ENCODE measurements at regions not wholly inside any gene's neighbourhood (a gene's known extent, or its start where the extent isn't known, plus 50 kb on each side); places are given as distances from the start of the nearest gene placed in this dataset.

- Mint-ChIP-seq H3K4me3 (no peak overlapping the region), H3K4me1 (no peaks in the 10 kb centered on the region), H3K27me3 (no peaks in the 10 kb centered on the region), H3K36me3 (peaks cover 0 to 4% of the 10 kb centered on the region in 2 donors), H3K27ac (no peak overlapping the region), H3K9me3 (peaks cover 9 to 34% (median 18%) of the 10 kb centered on the region in 7 donors)
- DNase-seq: no peak
- ATAC-seq (ENCODE audit: low read depth in 2 of 2): no peak
These were observed 147.9 kb downstream of the AHR start for GRCh38 chr7:17446340-17446739.

GRCh38 chr7:17447728-17448478 is 149.5 kb downstream of the AHR start:
- Mint-ChIP-seq H3K4me3 (no peak overlapping the region), H3K9me3 (peaks cover 9 to 34% (median 18%) of the 10 kb centered on the region in 7 donors), H3K36me3 (peaks cover 0 to 4% of the 10 kb centered on the region in 2 donors), H3K27ac (no peak overlapping the region), H3K4me1 (no peaks in the 10 kb centered on the region), H3K27me3 (no peaks in the 10 kb centered on the region)
- ATAC-seq (ENCODE audit: low read depth in 2 of 2): no peak
- DNase-seq: no peak

GRCh38 chr7:17448479-17449423 is 150.3 kb downstream of the AHR start:
- ATAC-seq (ENCODE audit: low read depth in 2 of 2) (no peak), DNase-seq (no peak)
- no peaks in the 10 kb centered on the region for H3K27me3 Mint-ChIP-seq
- H3K27ac Mint-ChIP-seq: no peak overlapping the region
- no peaks in the 10 kb centered on the region for H3K4me1 Mint-ChIP-seq
- peaks cover 0 to 4% of the 10 kb centered on the region in 2 donors for H3K36me3 Mint-ChIP-seq
- H3K9me3 Mint-ChIP-seq: peaks cover 9 to 34% (median 18%) of the 10 kb centered on the region in 7 donors
- no peak overlapping the region for H3K4me3 Mint-ChIP-seq

GRCh38 chr7:17456541-17456940 is 158.1 kb downstream of the AHR start:
- no peak for ATAC-seq (ENCODE audit: low read depth in 2 of 2)
- no peak overlapping the region for H3K27ac Mint-ChIP-seq

GRCh38 chr7:17460001-17460400 is 161.5 kb downstream of the AHR start:
- Mint-ChIP-seq H3K4me1 (peaks cover 0 to 4% (median 0%) of the 10 kb centered on the region in 3 donors), H3K4me3 (no peak overlapping the region), H3K36me3 (peaks cover 4 to 17% of the 10 kb centered on the region in 2 donors), H3K9me3 (peaks cover 4 to 18% (median 13%) of the 10 kb centered on the region in 7 donors), H3K27ac (no peak overlapping the region), H3K27me3 (no peaks in the 10 kb centered on the region)
- no peak for ATAC-seq (ENCODE audit: low read depth in 2 of 2)
- DNase-seq: no peak

More at GRCh38 chr7:17456541-17456940, 158.1 kb downstream of the AHR start:
- Mint-ChIP-seq H3K9me3 (peaks cover 4 to 18% (median 13%) of the 10 kb centered on the region in 7 donors), H3K36me3 (peaks cover 4 to 17% of the 10 kb centered on the region in 2 donors), H3K4me1 (no peaks in the 10 kb centered on the region), H3K4me3 (no peak overlapping the region), H3K27me3 (no peaks in the 10 kb centered on the region)
- DNase-seq: no peak

- no peak for ATAC-seq (ENCODE audit: low read depth in 2 of 2)
- DNase-seq: no peak
These were observed 162.2 kb downstream of the AHR start for GRCh38 chr7:17460665-17461064.

GRCh38 chr7:17462131-17462631 is 163.7 kb downstream of the AHR start:
- ATAC-seq (ENCODE audit: low read depth in 2 of 2): no peak
- peaks cover 0 to 4% (median 0%) of the 10 kb centered on the region in 3 donors for H3K4me1 Mint-ChIP-seq
- DNase-seq: no peak
- peak overlapping the region in 1 of 6 donors; percentile 5 for H3K27ac Mint-ChIP-seq
- peaks cover 4 to 17% of the 10 kb centered on the region in 2 donors for H3K36me3 Mint-ChIP-seq
- peaks cover 0 to 8% (median 0%) of the 10 kb centered on the region in 3 donors for H3K27me3 Mint-ChIP-seq
- peaks cover 4 to 18% (median 13%) of the 10 kb centered on the region in 7 donors for H3K9me3 Mint-ChIP-seq
- no peak overlapping the region for H3K4me3 Mint-ChIP-seq

More at GRCh38 chr7:17460665-17461064, 162.2 kb downstream of the AHR start:
- Mint-ChIP-seq H3K27ac (no peak overlapping the region), H3K36me3 (peaks cover 4 to 17% of the 10 kb centered on the region in 2 donors), H3K4me3 (no peak overlapping the region), H3K4me1 (peaks cover 0 to 4% (median 0%) of the 10 kb centered on the region in 3 donors), H3K27me3 (no peaks in the 10 kb centered on the region), H3K9me3 (peaks cover 4 to 18% (median 13%) of the 10 kb centered on the region in 7 donors)

- Mint-ChIP-seq H3K27ac (peak overlapping the region in 1 of 6 donors; percentile 59), H3K4me1 (peaks cover 0 to 4% (median 0%) of the 10 kb centered on the region in 3 donors), H3K4me3 (no peak overlapping the region), H3K36me3 (peaks cover 4 to 10% of the 10 kb centered on the region in 2 donors), H3K27me3 (peaks cover 0 to 8% (median 4%) of the 10 kb centered on the region in 3 donors), H3K9me3 (peaks cover 0 to 8% (median 5%) of the 10 kb centered on the region in 7 donors)
- DNase-seq (no peak), ATAC-seq (ENCODE audit: low read depth in 2 of 2) (no peak)
These were observed 165.1 kb downstream of the AHR start for GRCh38 chr7:17463511-17464085.

GRCh38 chr7:17466216-17466615 is 167.8 kb downstream of the AHR start:
- Mint-ChIP-seq H3K9me3 (peaks cover 0 to 1% (median 0%) of the 10 kb centered on the region in 7 donors), H3K4me3 (no peak overlapping the region), H3K4me1 (peaks cover 0 to 4% (median 0%) of the 10 kb centered on the region in 3 donors), H3K36me3 (peaks cover 0 to 4% of the 10 kb centered on the region in 2 donors), H3K27ac (no peak overlapping the region), H3K27me3 (peaks cover 0 to 9% (median 8%) of the 10 kb centered on the region in 3 donors)
- ATAC-seq (ENCODE audit: low read depth in 2 of 2) (no peak), DNase-seq (no peak)

- DNase-seq (no peak), ATAC-seq (ENCODE audit: low read depth in 2 of 2) (no peak)
- peaks cover 0 to 7% (median 0%) of the 10 kb centered on the region in 3 donors for H3K4me1 Mint-ChIP-seq
- peaks cover 0 to 9% (median 8%) of the 10 kb centered on the region in 3 donors for H3K27me3 Mint-ChIP-seq
- H3K36me3 Mint-ChIP-seq: peaks cover 0 to 4% of the 10 kb centered on the region in 2 donors
- H3K9me3 Mint-ChIP-seq: no peaks in the 10 kb centered on the region
- no peak overlapping the region for H3K27ac Mint-ChIP-seq
- H3K4me3 Mint-ChIP-seq: no peak overlapping the region
These were observed 169.0 kb downstream of the AHR start for GRCh38 chr7:17467386-17467945.

GRCh38 chr7:17471325-17471724 is 172.9 kb downstream of the AHR start:
- Mint-ChIP-seq H3K9me3 (peaks cover 0 to 1% (median 0%) of the 10 kb centered on the region in 7 donors), H3K27me3 (peaks cover 0 to 9% (median 4%) of the 10 kb centered on the region in 3 donors), H3K36me3 (peaks cover 0 to 4% of the 10 kb centered on the region in 2 donors), H3K4me3 (no peak overlapping the region), H3K4me1 (peaks cover 0 to 5% (median 0%) of the 10 kb centered on the region in 3 donors), H3K27ac (no peak overlapping the region)
- ATAC-seq (ENCODE audit: low read depth in 2 of 2): no peak
- DNase-seq: no peak

- H3K36me3 Mint-ChIP-seq: peaks cover 0 to 4% of the 10 kb centered on the region in 2 donors
- H3K27ac Mint-ChIP-seq: no peak overlapping the region
- DNase-seq (no peak), ATAC-seq (ENCODE audit: low read depth in 2 of 2) (no peak)
- H3K9me3 Mint-ChIP-seq: peaks cover 0 to 1% (median 0%) of the 10 kb centered on the region in 7 donors
- peaks cover 0 to 5% (median 0%) of the 10 kb centered on the region in 3 donors for H3K4me1 Mint-ChIP-seq
- H3K4me3 Mint-ChIP-seq: peak overlapping the region in 2 of 8 donors; percentile 26 to 57
- H3K27me3 Mint-ChIP-seq: peaks cover 0 to 9% (median 0%) of the 10 kb centered on the region in 3 donors
These were observed 174.1 kb downstream of the AHR start for GRCh38 chr7:17472518-17472917.

Measured in naive B cell (primary cell).